ENCODE measurements at regions not wholly inside any gene's neighbourhood (a gene's known extent, or its start where the extent isn't known, plus 50 kb on each side); places are given as distances from the start of the nearest gene placed in this dataset.

DNA sequence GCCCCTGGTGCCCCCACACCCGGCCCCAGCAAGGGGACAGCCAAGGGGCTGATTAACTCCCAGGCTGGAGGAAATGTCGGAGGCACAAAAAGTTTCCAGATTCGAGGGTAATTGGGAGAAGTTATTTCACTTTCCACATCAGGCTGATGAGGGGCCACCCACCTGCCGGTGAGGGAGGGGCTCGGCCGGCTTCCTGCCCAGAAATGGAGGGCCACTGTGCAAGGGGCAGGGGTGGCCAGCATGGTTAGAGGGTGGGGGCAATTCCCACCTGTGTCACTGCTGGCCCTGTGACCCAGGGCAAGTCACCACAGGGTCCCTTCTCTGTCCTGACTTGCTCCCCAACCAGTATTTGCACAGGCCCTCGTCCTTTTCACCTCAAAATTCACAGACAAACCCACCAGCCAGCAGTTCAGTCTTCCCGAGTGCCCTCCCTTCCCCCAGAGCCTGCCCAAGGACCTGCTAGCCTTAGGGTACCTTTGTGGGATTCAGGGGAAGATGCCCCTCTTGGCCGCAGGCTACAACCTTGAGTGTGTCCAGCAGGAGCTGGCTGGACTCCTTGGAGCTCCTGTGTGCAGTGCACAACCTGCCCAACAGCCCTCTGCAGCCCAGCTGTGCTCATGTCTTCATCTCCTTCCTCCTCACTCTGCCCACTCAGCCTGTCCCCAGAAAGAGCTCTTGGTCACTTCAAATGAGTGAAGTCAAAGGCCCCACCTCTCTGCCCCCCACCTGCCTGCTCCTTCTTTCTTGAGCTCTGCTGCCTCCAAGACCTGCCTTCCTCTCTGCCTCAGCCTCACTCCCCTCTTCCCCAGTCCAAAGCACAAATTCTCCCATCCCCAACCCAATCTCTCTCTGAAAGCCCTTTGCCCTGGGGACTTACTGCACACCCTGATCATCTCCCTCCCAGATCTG lies 130.5 kb downstream of the BARX1 start:
- TF ChIP-seq, protein P1, sequence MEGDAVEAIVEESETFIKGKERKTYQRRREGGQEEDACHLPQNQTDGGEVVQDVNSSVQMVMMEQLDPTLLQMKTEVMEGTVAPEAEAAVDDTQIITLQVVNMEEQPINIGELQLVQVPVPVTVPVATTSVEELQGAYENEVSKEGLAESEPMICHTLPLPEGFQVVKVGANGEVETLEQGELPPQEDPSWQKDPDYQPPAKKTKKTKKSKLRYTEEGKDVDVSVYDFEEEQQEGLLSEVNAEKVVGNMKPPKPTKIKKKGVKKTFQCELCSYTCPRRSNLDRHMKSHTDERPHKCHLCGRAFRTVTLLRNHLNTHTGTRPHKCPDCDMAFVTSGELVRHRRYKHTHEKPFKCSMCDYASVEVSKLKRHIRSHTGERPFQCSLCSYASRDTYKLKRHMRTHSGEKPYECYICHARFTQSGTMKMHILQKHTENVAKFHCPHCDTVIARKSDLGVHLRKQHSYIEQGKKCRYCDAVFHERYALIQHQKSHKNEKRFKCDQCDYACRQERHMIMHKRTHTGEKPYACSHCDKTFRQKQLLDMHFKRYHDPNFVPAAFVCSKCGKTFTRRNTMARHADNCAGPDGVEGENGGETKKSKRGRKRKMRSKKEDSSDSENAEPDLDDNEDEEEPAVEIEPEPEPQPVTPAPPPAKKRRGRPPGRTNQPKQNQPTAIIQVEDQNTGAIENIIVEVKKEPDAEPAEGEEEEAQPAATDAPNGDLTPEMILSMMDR (conservative IDR thresholded peaks at IDR 0.05 in 1 of 2, IDR thresholded peaks at IDR 0.05 in 1 of 2; ENCODE audit: low read depth in 1 of 2, low read length in 2 of 2): no peak
- no peak for TF ChIP-seq EZH2 (IDR thresholded peaks at IDR 0.05; ENCODE audit: low read length, missing control alignments)
